ENCODE measurements at regions not wholly inside any gene's neighbourhood (a gene's known extent, or its start where the extent isn't known, plus 50 kb on each side); places are given as distances from the start of the nearest gene placed in this dataset.
"Not testable (repeated sequence)": the region's sequence is repeated elsewhere in the genome, so short reads cannot be mapped to it uniquely, and the experiment has no call there.

DNA sequence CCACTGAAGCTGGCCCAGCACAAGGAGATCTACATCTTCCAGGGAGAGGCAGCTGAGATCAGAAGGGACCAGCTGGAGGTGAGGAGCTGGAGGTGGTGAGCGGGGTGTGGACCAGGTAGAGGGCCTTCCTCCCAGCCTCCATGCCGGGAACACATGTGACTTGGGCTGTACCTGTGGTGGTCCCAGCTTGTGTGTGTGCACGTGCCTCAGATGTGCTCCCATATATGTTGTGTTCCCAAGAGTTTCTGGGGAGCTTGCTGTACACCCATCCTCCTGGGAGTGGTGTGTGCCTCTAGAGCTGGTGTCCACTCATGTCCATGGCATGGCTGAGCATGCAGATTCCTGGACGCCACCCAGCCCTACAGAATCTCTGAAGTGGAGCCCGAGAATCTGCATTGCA lies 183.7 kb upstream of the AKAP13 start:
- DNase-seq; intact Hi-C loops (cut with DNase I, micrococcal nuclease); H3K4me3 ChIP-seq; H3K4me1 ChIP-seq (ENCODE audit: low read depth); H3K36me3 ChIP-seq (ENCODE audit: low read depth); H3K9me3 ChIP-seq; ATAC-seq: not testable (repeated sequence)

DNA sequence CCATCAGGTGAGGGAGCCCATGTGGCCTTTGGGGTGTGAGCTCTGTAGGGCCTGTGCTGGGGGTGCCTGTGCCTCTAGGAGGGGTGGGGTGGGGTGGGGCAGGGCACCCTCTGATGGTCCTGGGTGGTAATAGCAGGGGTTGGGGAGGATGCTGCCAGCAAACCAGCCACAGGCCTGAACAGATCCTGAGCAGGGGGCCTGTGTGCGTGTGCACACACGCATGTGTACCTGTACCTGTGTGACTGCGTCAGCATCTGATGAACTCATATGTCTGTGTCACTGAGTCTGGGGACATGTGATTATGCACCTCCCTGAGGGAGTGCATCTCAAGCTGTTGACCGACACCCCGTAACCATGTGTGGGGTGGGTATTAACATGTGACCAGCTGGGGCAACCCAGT lies 182.8 kb upstream of the AKAP13 start:
- H3K4me1 ChIP-seq (ENCODE audit: low read depth); DNase-seq; H3K4me3 ChIP-seq; H3K9me3 ChIP-seq; ATAC-seq; H3K36me3 ChIP-seq (ENCODE audit: low read depth); intact Hi-C loops (cut with DNase I, micrococcal nuclease): not testable (repeated sequence)

GRCh38 chr15:85198432-85198831 lies 182.0 kb upstream of the AKAP13 start:
- H3K9me3 ChIP-seq; H3K4me3 ChIP-seq; H3K4me1 ChIP-seq (ENCODE audit: low read depth); H3K36me3 ChIP-seq (ENCODE audit: low read depth); DNase-seq; ATAC-seq; intact Hi-C loops (cut with DNase I, micrococcal nuclease): not testable (repeated sequence)

GRCh38 chr15:85200215-85200614 lies 180.2 kb upstream of the AKAP13 start:
- H3K9me3 ChIP-seq; H3K4me1 ChIP-seq (ENCODE audit: low read depth); DNase-seq; H3K4me3 ChIP-seq; H3K36me3 ChIP-seq (ENCODE audit: low read depth); intact Hi-C loops (cut with DNase I, micrococcal nuclease): not testable (repeated sequence)
- peak; percentile 91 for ATAC-seq

- ATAC-seq; H3K4me1 ChIP-seq (ENCODE audit: low read depth); DNase-seq; H3K9me3 ChIP-seq; intact Hi-C loops (cut with DNase I, micrococcal nuclease); H3K36me3 ChIP-seq (ENCODE audit: low read depth); H3K4me3 ChIP-seq: not testable (repeated sequence)
These were observed 179.1 kb upstream of the AKAP13 start for GRCh38 chr15:85201118-85201793.

DNA sequence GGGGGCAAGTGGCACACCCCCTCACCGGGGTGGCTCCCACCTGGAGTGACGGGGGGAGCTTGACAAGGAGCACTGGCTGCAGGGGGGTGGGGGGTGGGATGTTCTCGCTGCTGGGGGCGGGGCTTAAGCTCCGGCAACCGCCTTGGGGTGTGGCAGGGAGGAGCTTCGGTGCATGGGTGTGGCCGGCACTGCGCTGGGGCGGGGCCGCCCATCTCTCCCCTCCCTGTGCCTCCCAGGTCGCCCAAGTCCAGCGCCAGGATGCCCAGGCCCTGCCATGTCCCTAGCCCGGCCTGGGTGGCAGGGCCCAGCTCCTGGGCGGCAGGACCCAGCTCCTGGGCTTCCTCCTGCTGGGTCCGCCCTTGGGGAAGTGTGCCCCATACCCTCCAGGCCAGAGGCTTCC lies 175.9 kb upstream of the AKAP13 start:
- intact Hi-C loops (cut with DNase I, micrococcal nuclease); ATAC-seq; H3K36me3 ChIP-seq (ENCODE audit: low read depth); H3K4me3 ChIP-seq; DNase-seq; H3K9me3 ChIP-seq; H3K4me1 ChIP-seq (ENCODE audit: low read depth): not testable (repeated sequence)

- intact Hi-C loops (cut with DNase I, micrococcal nuclease); H3K4me3 ChIP-seq: not testable (repeated sequence)
- peak in 2 of 3 donors; percentile 27 to 35 for DNase-seq
These were observed 146.5 kb upstream of the AKAP13 start for GRCh38 chr15:85233791-85234325.

GRCh38 chr15:85234450-85235196 lies 145.8 kb upstream of the AKAP13 start:
- DNase-seq; H3K4me3 ChIP-seq; H3K4me1 ChIP-seq (ENCODE audit: low read depth); H3K36me3 ChIP-seq (ENCODE audit: low read depth); H3K9me3 ChIP-seq; intact Hi-C loops (cut with DNase I, micrococcal nuclease); ATAC-seq: not testable (repeated sequence)

More at GRCh38 chr15:85233791-85234325, 146.5 kb upstream of the AKAP13 start:
- H3K4me1 ChIP-seq (ENCODE audit: low read depth); H3K36me3 ChIP-seq (ENCODE audit: low read depth); ATAC-seq; H3K9me3 ChIP-seq: not testable (repeated sequence)

DNA sequence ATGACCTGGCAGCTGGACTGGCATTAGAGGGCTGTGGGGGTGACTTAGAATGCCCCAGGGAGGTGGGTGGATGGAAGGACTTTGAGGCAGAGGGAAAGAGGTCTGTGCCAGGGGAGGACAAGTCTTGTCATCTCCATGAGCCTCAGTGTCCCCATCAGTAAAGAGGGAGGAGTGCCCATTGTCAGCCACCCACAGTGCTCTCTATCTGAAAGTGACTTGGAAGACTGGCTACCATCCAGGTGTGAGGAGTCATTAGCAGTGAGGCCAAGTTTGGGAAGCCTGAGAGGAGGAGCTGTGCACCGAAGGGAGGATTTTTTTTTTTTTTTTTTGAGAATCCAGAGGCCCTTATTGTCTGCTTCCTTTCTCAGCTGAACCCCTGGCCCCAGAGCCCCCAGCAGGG lies 136.3 kb upstream of the AKAP13 start:
- DNase-seq; ATAC-seq; intact Hi-C loops (cut with DNase I, micrococcal nuclease): not testable (repeated sequence)

DNA sequence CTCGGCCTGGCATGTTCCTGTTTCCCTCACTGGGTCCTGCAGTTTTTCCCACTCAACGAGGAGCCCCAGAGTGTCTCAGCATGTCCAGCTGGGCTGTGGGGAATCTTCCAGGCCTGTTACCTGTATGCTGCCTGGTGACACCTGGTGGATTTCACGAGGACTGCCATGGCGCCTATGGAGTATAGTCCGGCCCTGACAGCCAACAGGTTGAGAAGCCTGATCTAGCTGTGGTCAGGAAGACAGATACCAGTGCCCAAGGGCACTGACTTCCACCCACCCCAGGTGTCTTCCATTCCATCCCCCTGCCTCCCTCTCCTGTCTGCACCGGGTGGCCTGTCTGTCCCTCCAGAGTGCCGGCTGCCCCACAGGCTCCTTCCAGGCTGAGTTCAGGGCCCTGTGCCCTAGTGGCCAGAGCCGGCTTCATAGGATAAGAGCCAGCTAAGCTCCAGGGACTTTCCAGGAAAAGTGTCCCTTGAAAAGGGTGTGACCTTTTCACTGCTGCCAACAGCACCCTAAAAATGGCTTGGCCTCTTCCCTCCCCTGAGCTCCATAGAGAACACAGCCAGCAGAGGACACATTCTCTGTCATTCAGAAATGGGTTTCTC lies 129.4 kb upstream of the AKAP13 start:
- H3K4me3 ChIP-seq; intact Hi-C loops (cut with DNase I, micrococcal nuclease); H3K4me1 ChIP-seq (ENCODE audit: low read depth); H3K9me3 ChIP-seq; H3K36me3 ChIP-seq (ENCODE audit: low read depth): not testable (repeated sequence)
- TF ChIP-seq, protein P1, sequence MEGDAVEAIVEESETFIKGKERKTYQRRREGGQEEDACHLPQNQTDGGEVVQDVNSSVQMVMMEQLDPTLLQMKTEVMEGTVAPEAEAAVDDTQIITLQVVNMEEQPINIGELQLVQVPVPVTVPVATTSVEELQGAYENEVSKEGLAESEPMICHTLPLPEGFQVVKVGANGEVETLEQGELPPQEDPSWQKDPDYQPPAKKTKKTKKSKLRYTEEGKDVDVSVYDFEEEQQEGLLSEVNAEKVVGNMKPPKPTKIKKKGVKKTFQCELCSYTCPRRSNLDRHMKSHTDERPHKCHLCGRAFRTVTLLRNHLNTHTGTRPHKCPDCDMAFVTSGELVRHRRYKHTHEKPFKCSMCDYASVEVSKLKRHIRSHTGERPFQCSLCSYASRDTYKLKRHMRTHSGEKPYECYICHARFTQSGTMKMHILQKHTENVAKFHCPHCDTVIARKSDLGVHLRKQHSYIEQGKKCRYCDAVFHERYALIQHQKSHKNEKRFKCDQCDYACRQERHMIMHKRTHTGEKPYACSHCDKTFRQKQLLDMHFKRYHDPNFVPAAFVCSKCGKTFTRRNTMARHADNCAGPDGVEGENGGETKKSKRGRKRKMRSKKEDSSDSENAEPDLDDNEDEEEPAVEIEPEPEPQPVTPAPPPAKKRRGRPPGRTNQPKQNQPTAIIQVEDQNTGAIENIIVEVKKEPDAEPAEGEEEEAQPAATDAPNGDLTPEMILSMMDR (IDR thresholded peaks at IDR 0.05) = peak; percentile 9
- peak; percentile 40 for ATAC-seq
- peak; percentile 52 to 83 (median 77) for DNase-seq

More for the DNA sequence above, 136.3 kb upstream of the AKAP13 start:
- not testable (repeated sequence) for H3K36me3 ChIP-seq (ENCODE audit: low read depth); H3K4me1 ChIP-seq (ENCODE audit: low read depth); H3K4me3 ChIP-seq; H3K9me3 ChIP-seq

DNA sequence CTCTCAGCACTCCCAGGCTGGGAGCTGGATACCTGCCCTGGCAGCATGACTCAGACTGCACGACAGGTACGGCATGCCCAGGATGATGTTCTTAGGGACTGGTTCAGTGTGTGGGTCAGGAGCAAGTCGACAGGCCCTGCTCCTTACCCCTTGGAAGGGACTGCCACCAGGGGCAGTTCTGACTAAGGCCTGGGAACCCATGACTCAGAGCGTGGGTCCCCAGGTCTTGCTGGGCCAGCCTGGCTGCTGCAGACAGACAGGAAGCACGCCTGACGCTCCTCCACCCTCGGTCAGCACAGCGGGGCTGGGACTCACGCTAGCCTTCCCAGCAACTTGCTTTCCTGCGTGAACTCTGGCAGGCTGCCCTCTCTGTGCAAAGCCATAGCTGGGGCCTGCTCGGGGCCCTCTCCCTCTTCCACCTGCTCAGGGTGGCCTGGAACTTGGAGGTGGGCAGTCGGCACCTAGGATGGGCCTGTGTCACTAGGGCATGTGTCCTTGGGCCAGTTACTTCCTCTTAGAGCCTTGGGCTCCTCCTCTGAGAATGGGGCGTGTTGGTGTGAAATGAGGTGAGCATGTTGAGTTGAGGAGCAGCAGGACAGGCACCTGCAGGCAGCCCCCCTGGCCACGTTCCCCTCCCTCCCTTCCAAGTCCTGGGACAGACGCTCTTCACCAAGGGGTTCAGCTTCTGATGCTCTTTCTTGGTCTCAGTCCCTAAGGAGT lies 127.0 kb upstream of the AKAP13 start:
- H3K4me3 ChIP-seq; H3K36me3 ChIP-seq (ENCODE audit: low read depth); H3K4me1 ChIP-seq (ENCODE audit: low read depth); H3K9me3 ChIP-seq; intact Hi-C loops (cut with DNase I, micrococcal nuclease): not testable (repeated sequence)
- DNase-seq (peak in 1 of 3 donors; percentile 42), ATAC-seq (peak; percentile 47)

DNA sequence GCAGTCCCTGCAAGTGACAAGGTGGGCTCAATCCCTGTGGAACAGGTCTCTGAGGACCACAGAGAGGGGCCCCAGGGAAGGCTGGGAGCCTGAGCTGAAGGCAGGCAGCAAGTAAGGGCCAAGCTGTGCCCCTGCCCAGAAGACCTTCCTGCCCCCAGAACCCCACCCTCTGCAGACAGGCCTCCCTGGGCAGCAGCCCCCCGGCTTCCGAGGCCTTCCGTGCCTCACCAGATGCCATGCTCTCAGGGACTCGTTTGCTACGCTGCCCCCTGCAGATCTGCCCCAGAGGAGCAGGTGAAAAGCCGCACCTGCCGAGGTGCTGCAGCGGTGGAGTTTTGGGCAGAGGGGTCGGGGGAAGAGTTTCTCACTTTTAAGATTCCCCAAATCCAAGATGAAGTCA lies 125.4 kb upstream of the AKAP13 start:
- DNase-seq; ATAC-seq; H3K4me1 ChIP-seq (ENCODE audit: low read depth); H3K9me3 ChIP-seq; intact Hi-C loops (cut with DNase I, micrococcal nuclease); H3K36me3 ChIP-seq (ENCODE audit: low read depth); H3K4me3 ChIP-seq: not testable (repeated sequence)
